ENCODE measurements at regions not wholly inside any gene's neighbourhood (a gene's known extent, or its start where the extent isn't known, plus 50 kb on each side); places are given as distances from the start of the nearest gene placed in this dataset.

- TF ChIP-seq POLR2A (IDR thresholded peaks at IDR 0.05; ENCODE audit: low read length) (no peak), GATA1 (IDR thresholded peaks at IDR 0.05; ENCODE audit: low read depth, low read length) (no peak)
Observed at GRCh38 chr2:83960371-83960770, 498.7 kb downstream of the SUCLG1 start.
